Neural cell (in vitro differentiated cells): ENCODE measurements at regions not wholly inside any gene's neighbourhood (a gene's known extent, or its start where the extent isn't known, plus 50 kb on each side); places are given as distances from the start of the nearest gene placed in this dataset.

ENCODE experiments used
- H2AFZ ChIP-seq: fragments of 200-600, 300-800 bp; sonication (generic), shearing (Covaris generic); 2 replicates; pipeline ENCODE4 v1.6.0; 2014; ENCODE audit warnings: low read depth, mild to moderate bottlenecking, antibody characterized with exemption, low read length, moderate library complexity
- H3F3A ChIP-seq: fragments of 200-600 bp; shearing (Covaris generic); 2 replicates; pipeline ENCODE4 v1.6.1; 2016; ENCODE audit warnings: mild to moderate bottlenecking, moderate library complexity, mixed read lengths, antibody characterized with exemption, low read length; ENCODE audit not compliant: insufficient read depth, poor library complexity, severe bottlenecking
- H3K27ac ChIP-seq: fragments of 200-600, 300-800 bp; sonication (generic), shearing (Covaris generic); 2 replicates; pipeline ENCODE4 v1.5.1; 2014; ENCODE audit warnings: mild to moderate bottlenecking, low read length, moderate library complexity
- H3K27me3 ChIP-seq: fragments of 300-800, 200-600 bp; sonication (generic), shearing (Covaris generic); 2 replicates; pipeline ENCODE4 v1.6.0; 2014; ENCODE audit warnings: mild to moderate bottlenecking, low read depth, low read length, moderate library complexity; ENCODE audit not compliant: insufficient read depth
- H3K36me3 ChIP-seq: fragments of 300-800, 200-600 bp; sonication (generic), shearing (Covaris generic); 2 replicates; pipeline ENCODE4 v1.5.1; 2014; ENCODE audit warnings: mild to moderate bottlenecking, antibody characterized with exemption, low read length, moderate library complexity; ENCODE audit not compliant: insufficient read depth
- H3K4me2 ChIP-seq: fragments of 300-800, 200-600 bp; sonication (generic), shearing (Covaris generic); 2 replicates; pipeline ENCODE4 v1.6.0; 2014; ENCODE audit warnings: mild to moderate bottlenecking, low read length
- H3K4me3 ChIP-seq: fragments of 300-800, 200-600 bp; sonication (generic), shearing (Covaris generic); 2 replicates; pipeline ENCODE4 v1.5.1; 2014; ENCODE audit warnings: mild to moderate bottlenecking, low read length, moderate library complexity
- H3K79me2 ChIP-seq: fragments of 200-600 bp; shearing (Covaris generic); replicated peaks from 2 replicates; pipeline ENCODE4 v1.6.0; 2014; ENCODE audit warnings: mild to moderate bottlenecking, low read length, moderate library complexity; ENCODE audit not compliant: insufficient read depth
- H3K9ac ChIP-seq: fragments of 300-800, 200-600 bp; sonication (generic), shearing (Covaris generic); 2 replicates; pipeline ENCODE4 v1.6.1; 2016; ENCODE audit warnings: mild to moderate bottlenecking, low read length, mixed read lengths
- H3K9me2 ChIP-seq: fragments of 200-600 bp; shearing (Covaris generic); 2 replicates; pipeline ENCODE4 v1.6.1; 2016; ENCODE audit warnings: mild to moderate bottlenecking, low read length, mixed read lengths; ENCODE audit not compliant: insufficient read depth
- H3K9me3 ChIP-seq: fragments of 200-600, 300-800 bp; sonication (generic), shearing (Covaris generic); 2 replicates; pipeline ENCODE4 v1.6.1; 2016; ENCODE audit warnings: mild to moderate bottlenecking, mixed run types, low read length, moderate library complexity, mixed read lengths
- H4K20me1 ChIP-seq: fragments of 200-600 bp; shearing (Covaris generic); 2 replicates; pipeline ENCODE4 v1.6.1; 2016; ENCODE audit warnings: mild to moderate bottlenecking, mixed run types; ENCODE audit not compliant: insufficient read depth
- CTCF ChIP-seq: fragments of 450-650 bp; IDR thresholded peaks from 2 replicates; pipeline ENCODE4 v1.5.1; 2014; ENCODE audit warnings: antibody characterized with exemption, mild to moderate bottlenecking, moderate library complexity; ENCODE audit not compliant: poor library complexity, severe bottlenecking
- EP300 ChIP-seq: fragments of 450-650 bp; conservative IDR thresholded peaks from 2 replicates; pipeline ENCODE4 v1.6.1; 2014; ENCODE audit warnings: antibody characterized with exemption, mild to moderate bottlenecking, moderate library complexity; ENCODE audit not compliant: poor library complexity, severe bottlenecking
- EZH2 ChIP-seq: fragments of 200-600, 300-800 bp; shearing (Covaris generic), sonication (generic); IDR thresholded peaks from 2 replicates; pipeline ENCODE4 v1.6.1; 2014; ENCODE audit warnings: antibody characterized with exemption, low read length, borderline replicate concordance, mild to moderate bottlenecking; ENCODE audit not compliant: insufficient read depth, poor library complexity, severe bottlenecking
- MXI1 ChIP-seq: fragments of 450-650 bp; conservative IDR thresholded peaks from 2 replicates; pipeline ENCODE4 v1.6.1; 2014; ENCODE audit warnings: antibody characterized with exemption, mild to moderate bottlenecking; ENCODE audit not compliant: poor library complexity, severe bottlenecking
- POLR2AphosphoS5 ChIP-seq: IDR thresholded peaks from 2 replicates; pipeline ENCODE4 v1.6.1; 2012
- RAD21 ChIP-seq: fragments of 450-650 bp; conservative IDR thresholded peaks from 2 replicates; pipeline ENCODE4 v1.6.1; 2014; ENCODE audit warnings: antibody characterized with exemption, mild to moderate bottlenecking, moderate library complexity
- REST ChIP-seq: IDR thresholded peaks from 2 replicates; pipeline ENCODE4 v1.6.1; 2012; ENCODE audit warnings: borderline replicate concordance
- SMC3 ChIP-seq: fragments of 450-650 bp; conservative IDR thresholded peaks from 2 replicates; pipeline ENCODE4 v1.6.1; 2014; ENCODE audit warnings: antibody characterized with exemption, mild to moderate bottlenecking, moderate library complexity; ENCODE audit not compliant: poor library complexity
- TAF1 ChIP-seq: IDR thresholded peaks from 2 replicates; pipeline ENCODE4 v1.6.1; 2012; ENCODE audit warnings: low read depth

- Histone ChIP-seq H3K27me3 (no peaks in the 10 kb centered on the region), H3K27ac (no peak overlapping the region), H3K4me2 (no peak overlapping the region), H3K4me3 (no peak overlapping the region), H2AFZ (no peak overlapping the region), H3K36me3 (no peaks in the 10 kb centered on the region), H3K9me3 (no peaks in the 10 kb centered on the region), H3F3A (no peaks in the 10 kb centered on the region), H4K20me1 (no peaks in the 10 kb centered on the region), H3K79me2 (no peaks in the 10 kb centered on the region), H3K9me2 (no peaks in the 10 kb centered on the region), H3K9ac (no peak overlapping the region)
- no peak for TF ChIP-seq MXI1
- TF ChIP-seq EP300 = no peak
- no peak for TF ChIP-seq POLR2AphosphoS5
- no peak for TF ChIP-seq EZH2
- TF ChIP-seq SMC3 = no peak
- no peak for TF ChIP-seq REST
- no peak for TF ChIP-seq TAF1
- TF ChIP-seq CTCF = no peak
- TF ChIP-seq RAD21 = no peak
These were observed 86.1 kb upstream of the PCBD1 start for GRCh38 chr10:70974351-70974901.

- no peak overlapping the region for H3K4me3 ChIP-seq
- H2AFZ ChIP-seq = no peak overlapping the region
- no peaks in the 10 kb centered on the region for H3F3A ChIP-seq
- H3K27ac ChIP-seq = no peak overlapping the region
- no peak for TF ChIP-seq EZH2
- no peak for TF ChIP-seq TAF1
- TF ChIP-seq EP300 = no peak
- no peak for TF ChIP-seq POLR2AphosphoS5
- no peak for TF ChIP-seq REST
- no peak for TF ChIP-seq CTCF
- no peak for TF ChIP-seq MXI1
- no peak for TF ChIP-seq SMC3
- no peak for TF ChIP-seq RAD21
- no peaks in the 10 kb centered on the region for H3K79me2 ChIP-seq
- no peak overlapping the region for H3K9ac ChIP-seq
- H4K20me1 ChIP-seq = no peaks in the 10 kb centered on the region
- H3K9me2 ChIP-seq = no peaks in the 10 kb centered on the region
- no peaks in the 10 kb centered on the region for H3K27me3 ChIP-seq
- no peaks in the 10 kb centered on the region for H3K9me3 ChIP-seq
- no peak overlapping the region for H3K4me2 ChIP-seq
- H3K36me3 ChIP-seq = no peaks in the 10 kb centered on the region
These were observed 86.6 kb upstream of the PCBD1 start for GRCh38 chr10:70974920-70975319.
